DOHH2 (cell line): ENCODE measurements at regions not wholly inside any gene's neighbourhood (a gene's known extent, or its start where the extent isn't known, plus 50 kb on each side); places are given as distances from the start of the nearest gene placed in this dataset.

Experiments used
- H3F3A ChIP-seq: fragments of 200-600 bp; sonication (generic), shearing (Covaris generic); 2 replicates; pipeline ENCODE4 v1.6.0; 2016; ENCODE audit warnings: antibody characterized with exemption, mild to moderate bottlenecking; ENCODE audit not compliant: control insufficient read depth, insufficient read depth
- H3K27ac ChIP-seq: fragments of 200-600 bp; sonication (generic); 2 replicates; pipeline ENCODE4 v1.5.1; 2014; ENCODE audit warnings: low read depth, mild to moderate bottlenecking, low read length, moderate library complexity
- H3K27me3 ChIP-seq: fragments of 200-600 bp; sonication (generic); 2 replicates; pipeline ENCODE4 v1.6.1; 2014; ENCODE audit warnings: mild to moderate bottlenecking, low read length, mixed read lengths; ENCODE audit not compliant: control insufficient read depth
- H3K36me3 ChIP-seq: fragments of 200-600 bp; sonication (generic); 2 replicates; pipeline ENCODE4 v1.6.1; 2014; ENCODE audit warnings: mild to moderate bottlenecking, low read length, moderate library complexity, mixed read lengths; ENCODE audit not compliant: control insufficient read depth
- H3K4me1 ChIP-seq: fragments of 200-600 bp; sonication (generic); 2 replicates; pipeline ENCODE4 v1.6.1; 2014; ENCODE audit warnings: mild to moderate bottlenecking, low read length, mixed read lengths; ENCODE audit not compliant: control insufficient read depth
- H3K4me2 ChIP-seq: fragments of 200-600 bp; sonication (generic); 2 replicates; pipeline ENCODE4 v1.6.0; 2014; ENCODE audit warnings: mild to moderate bottlenecking, low read length, moderate library complexity
- H3K4me3 ChIP-seq: fragments of 200-600 bp; sonication (generic); 2 replicates; pipeline ENCODE4 v1.5.1; 2014; ENCODE audit warnings: mild to moderate bottlenecking, low read length, mixed read lengths
- H3K79me2 ChIP-seq: fragments of 200-600 bp; sonication (generic); 2 replicates; pipeline ENCODE4 v1.6.1; 2014; ENCODE audit warnings: mild to moderate bottlenecking, low read length, mixed read lengths; ENCODE audit not compliant: control insufficient read depth
- H3K9me2 ChIP-seq: fragments of 200-600 bp; sonication (generic); replicated peaks from 2 replicates; pipeline ENCODE4 v1.6.1; 2014; ENCODE audit warnings: mild to moderate bottlenecking, low read length, mixed read lengths; ENCODE audit not compliant: control insufficient read depth
- H3K9me3 ChIP-seq: fragments of 200-600 bp; sonication (generic); 2 replicates; pipeline ENCODE4 v1.6.1; 2014; ENCODE audit warnings: antibody characterized with exemption, low read length, mixed read lengths; ENCODE audit not compliant: control insufficient read depth, insufficient read depth
- H4K20me1 ChIP-seq: fragments of 200-600 bp; sonication (generic); 2 replicates; pipeline ENCODE4 v1.6.0; 2014; ENCODE audit warnings: low read depth, mild to moderate bottlenecking, antibody characterized with exemption, low read length, moderate library complexity; ENCODE audit not compliant: control insufficient read depth, insufficient read depth
- CTCF ChIP-seq: fragments of 200-600 bp; sonication (generic); IDR thresholded peaks from one replicate; pipeline ENCODE4 v1.5.1; 2014; ENCODE audit warnings: antibody characterized with exemption, mild to moderate bottlenecking, low read depth, low read length; ENCODE audit not compliant: poor library complexity, severe bottlenecking
- EZH2phosphoT487 ChIP-seq: fragments of 200-600 bp; sonication (generic); IDR thresholded peaks from 2 replicates; pipeline ENCODE4 v1.6.1; 2017; ENCODE audit warnings: borderline replicate concordance, mild to moderate bottlenecking, antibody characterized with exemption, low read length, moderate library complexity, mixed read lengths

- Histone ChIP-seq H3K4me1 (no peaks in the 10 kb centered on the region), H3K27ac (no peak overlapping the region), H3K79me2 (no peaks in the 10 kb centered on the region), H3K4me2 (no peak overlapping the region), H3K27me3 (no peaks in the 10 kb centered on the region), H3K36me3 (no peaks in the 10 kb centered on the region), H3K4me3 (no peak overlapping the region), H3K9me2 (no peaks in the 10 kb centered on the region), H4K20me1 (no peaks in the 10 kb centered on the region), H3K9me3 (no peaks in the 10 kb centered on the region), H3F3A (no peaks in the 10 kb centered on the region)
- TF ChIP-seq CTCF: no peak
- TF ChIP-seq EZH2phosphoT487: no peak
Observed at GRCh38 chr12:30146561-30146960, 362.8 kb upstream of the TMTC1 start.

- Histone ChIP-seq H3F3A (no peaks in the 10 kb centered on the region), H3K79me2 (no peaks in the 10 kb centered on the region), H3K4me3 (no peak overlapping the region), H3K9me3 (no peaks in the 10 kb centered on the region), H4K20me1 (no peaks in the 10 kb centered on the region), H3K4me1 (no peaks in the 10 kb centered on the region), H3K27me3 (no peaks in the 10 kb centered on the region), H3K4me2 (no peak overlapping the region), H3K9me2 (no peaks in the 10 kb centered on the region), H3K36me3 (no peaks in the 10 kb centered on the region), H3K27ac (no peak overlapping the region)
- TF ChIP-seq EZH2phosphoT487 (no peak), CTCF (no peak)
Observed at GRCh38 chr12:30145684-30146032, 361.9 kb upstream of the TMTC1 start.

GRCh38 chr12:30144777-30145683 is 361.3 kb upstream of the TMTC1 start:
- Histone ChIP-seq H3K27ac (no peak overlapping the region), H3K36me3 (no peaks in the 10 kb centered on the region), H3K4me1 (no peaks in the 10 kb centered on the region), H3K79me2 (no peaks in the 10 kb centered on the region), H3K27me3 (no peaks in the 10 kb centered on the region), H3K9me2 (no peaks in the 10 kb centered on the region), H3F3A (no peaks in the 10 kb centered on the region), H3K4me3 (no peak overlapping the region), H4K20me1 (no peaks in the 10 kb centered on the region), H3K9me3 (no peaks in the 10 kb centered on the region), H3K4me2 (no peak overlapping the region)
- TF ChIP-seq EZH2phosphoT487 (no peak), CTCF (no peak)
